HepG2 (cell line): ENCODE measurements at regions not wholly inside any gene's neighbourhood (a gene's known extent, or its start where the extent isn't known, plus 50 kb on each side); places are given as distances from the start of the nearest gene placed in this dataset.

Source experiments
- ATAC-seq: fragments of 200-7000 bp; cut with Tn5 transposase; 3 replicates; pipeline ENCODE4 v1.9.1; 2020; ENCODE audit warnings: mild to moderate bottlenecking, moderate library complexity
- BruUV-seq: library from RNA; stranded (reverse); fragments of 400-500 nt; replicated peaks from 2 replicates; lab custom pipeline; 2021; lab: Mats Ljungman, UMichigan
- CTCF ChIA-PET: fragments of 300-600 bp; formaldehyde crosslinking; extraction: SDS; loops from one replicate; lab custom pipeline; 2021; ENCODE audit warnings: low total read pairs, inconsistent platforms, low intra/inter-chr PET ratio; lab: Yijun Ruan, JAX
- POLR2A ChIA-PET: fragments of 350-600 bp; sonication (Branson Sonifier 250); formaldehyde crosslinking; loops from one replicate; lab custom pipeline; 2020; ENCODE audit warnings: antibody characterized with exemption, inconsistent platforms; lab: Yijun Ruan, JAX
- DNase-seq: peaks from one replicate; pipeline ENCODE4 v3.0.0-alpha.2; 2015; ENCODE audit warnings: low spot score
- FAIRE-seq: peaks from 3 replicates; lab custom pipeline; 2011; peaks lifted over from hg19 to GRCh38; lab: Jason Lieb, UNC
- H2AFZ ChIP-seq: one replicate; pipeline ENCODE4 v1.6.1; 2011; ENCODE audit warnings: low read length, inconsistent platforms
- H3K27ac ChIP-seq: fragments of 300-600 bp; 3 replicates; pipeline ENCODE4 v1.8.0; 2011; ENCODE audit warnings: mixed run types, mild to moderate bottlenecking, mixed read lengths, low read length, inconsistent platforms; ENCODE audit not compliant: insufficient read depth; ENCODE audit errors: extremely low read length
- H3K27me3 ChIP-seq, 2 experiments: fragments of 200-600 bp in 1 of 2; 2 replicates in 1 of 2; 3 replicates in 1 of 2; pipeline versions ENCODE4 v1.6.0 to v1.8.0; 2011; ENCODE audit warnings: low read length in 2 of 2, mild to moderate bottlenecking in 2 of 2, moderate library complexity in 2 of 2, inconsistent platforms in 1 of 2; ENCODE audit not compliant: insufficient read depth in 2 of 2, control insufficient read depth in 1 of 2
- H3K36me3 ChIP-seq, 2 experiments: fragments of 200-600 bp in 1 of 2; replicated peaks in 1 of 2; 2 replicates in 1 of 2; 3 replicates in 1 of 2; pipeline versions ENCODE4 v1.5.1 to v1.8.0; 2011; ENCODE audit warnings: low read length in 2 of 2, inconsistent platforms in 1 of 2; ENCODE audit not compliant: insufficient read depth in 2 of 2, control insufficient read depth in 1 of 2
- H3K4me1 ChIP-seq: 2 replicates; pipeline ENCODE4 v1.5.1; 2012; ENCODE audit warnings: low read length, inconsistent platforms; ENCODE audit not compliant: insufficient read depth
- H3K4me2 ChIP-seq: 2 replicates; pipeline ENCODE4 v1.6.0; 2011; ENCODE audit warnings: low read depth, low read length, inconsistent platforms
- H3K4me3 ChIP-seq, 3 experiments: fragments of 200-600 bp in 1 of 3; sonication (generic), shearing (Covaris generic) in 1 of 3; replicated peaks in 1 of 3; 2 replicates each; pipeline ENCODE4 v1.5.1; 2011 to 2016; ENCODE audit warnings: low read length in 3 of 3, inconsistent platforms in 2 of 3, low read depth in 2 of 3, mild to moderate bottlenecking in 2 of 3, control low read depth in 1 of 3, mixed read lengths in 1 of 3; ENCODE audit not compliant: insufficient read depth in 1 of 3
- H3K79me2 ChIP-seq: one replicate; pipeline ENCODE4 v1.6.1; 2011; ENCODE audit warnings: low read length, inconsistent platforms; ENCODE audit not compliant: insufficient read depth
- H3K9ac ChIP-seq: 2 replicates; pipeline ENCODE4 v1.6.0; 2011; ENCODE audit warnings: mild to moderate bottlenecking, low read depth, low read length, inconsistent platforms; ENCODE audit not compliant: insufficient read depth
- H3K9me3 ChIP-seq: 2 replicates; pipeline ENCODE4 v1.5.1; 2012; ENCODE audit warnings: mild to moderate bottlenecking, low read length
- H4K20me1 ChIP-seq: 2 replicates; pipeline ENCODE4 v1.6.0; 2011; ENCODE audit warnings: inconsistent platforms, mild to moderate bottlenecking, low read length, moderate library complexity; ENCODE audit not compliant: insufficient read depth
- ARNT ChIP-seq: fragments of 450-650 bp; IDR thresholded peaks from 2 replicates; pipeline ENCODE4 v1.6.1; 2017
- FOXO1 ChIP-seq: sonication (generic); formaldehyde crosslinking; IDR thresholded peaks from 2 replicates; pipeline ENCODE4 v1.4.0; 2020; ENCODE audit warnings: missing genetic modification reagents
- HMGA1 ChIP-seq: sonication (generic); formaldehyde crosslinking; conservative IDR thresholded peaks from 2 replicates; pipeline ENCODE4 v1.4.0; 2020; ENCODE audit warnings: missing genetic modification reagents
- LCORL ChIP-seq, 2 experiments: fragments of 450-650 bp in 1 of 2; sonication (generic) in 1 of 2; formaldehyde crosslinking in 1 of 2; IDR thresholded peaks; 2 replicates each; pipeline versions ENCODE4 v1.5.0 to v1.6.1; 2017 to 2020; ENCODE audit warnings: antibody characterized with exemption in 1 of 2, missing genetic modification reagents in 1 of 2
- NR2F2 ChIP-seq: IDR thresholded peaks from 2 replicates; pipeline ENCODE4 v1.6.1; 2012; ENCODE audit warnings: low read depth, inconsistent platforms, borderline replicate concordance
- POLR2AphosphoS2 ChIP-seq: IDR thresholded peaks from 2 replicates; pipeline ENCODE4 v1.6.1; 2011; ENCODE audit warnings: low read depth, low read length, improper control_type of control experiment
- RCOR2 ChIP-seq: IDR thresholded peaks from 2 replicates; pipeline ENCODE4 v1.6.1; 2016; ENCODE audit warnings: missing biosample characterization, missing genetic modification reagents
- SP4 ChIP-seq: sonication (generic); formaldehyde crosslinking; IDR thresholded peaks from 2 replicates; pipeline ENCODE4 v1.8.1; 2023; ENCODE audit warnings: mild to moderate bottlenecking, missing genetic modification reagents
- XRCC5 ChIP-seq: fragments of 200-400 bp; formaldehyde crosslinking; optimal IDR thresholded peaks from 2 replicates; pipeline ENCODE3; 2017; ENCODE audit warnings: mild to moderate bottlenecking, low read length
- ZMYM3 ChIP-seq: sonication (generic); formaldehyde crosslinking; IDR thresholded peaks from 2 replicates; pipeline ENCODE4 v1.5.1; 2020; ENCODE audit warnings: mild to moderate bottlenecking, missing genetic modification reagents
- ZNF552 ChIP-seq: sonication (generic); formaldehyde crosslinking; IDR thresholded peaks from 2 replicates; pipeline ENCODE4 v1.9.0; 2022; ENCODE audit warnings: missing genetic modification reagents, mild to moderate bottlenecking, borderline replicate concordance
- ZNF652 ChIP-seq: IDR thresholded peaks from 2 replicates; pipeline ENCODE4 v1.6.1; 2016; ENCODE audit warnings: low read depth, borderline replicate concordance
- WGBS: methylation state at CpG from one replicate; pipeline ENCODE4 v1.1.6; 2017; ENCODE audit warnings: low lambda C conversion rate; 5-methylcytosine and 5-hydroxymethylcytosine counted together
- in situ Hi-C: cut with HindIII; loops from 2 replicates; pipeline ENCODE4 v1.10.0; 2017; ENCODE audit warnings: low pct_unique_long_range_greater_than_20kb; ENCODE audit not compliant: extremely low pct_ligation_motif_present
- intact Hi-C: fragments of 100-400 bp; cut with micrococcal nuclease; formaldehyde crosslinking; loops from one replicate; pipeline ENCODE4 v1.10.0; 2022; ENCODE audit not compliant: unreplicated experiment
- TF ChIP-seq, protein P1 (sequence below): sonication (generic); formaldehyde crosslinking; IDR thresholded peaks from 2 replicates; pipeline ENCODE4 v1.5.0; 2020; ENCODE audit warnings: missing genetic modification reagents

- 32% methylated on average over 2 of the region's 2 CpGs for WGBS
- Histone ChIP-seq H3K36me3 (no peaks in the 10 kb centered on the region), H3K27ac (no peak overlapping the region), H3K4me1 (no peaks in the 10 kb centered on the region), H3K4me2 (no peak overlapping the region), H4K20me1 (no peaks in the 10 kb centered on the region), H3K27me3 (no peaks in the 10 kb centered on the region), H3K4me3 (no peak overlapping the region), H3K9ac (no peak overlapping the region), H3K79me2 (no peaks in the 10 kb centered on the region), H2AFZ (no peak overlapping the region), H3K9me3 (no peaks in the 10 kb centered on the region)
- BruUV-seq: no TSS peak
- ChIA-PET CTCF (no interaction called here), POLR2A (no interaction called here)
- TF ChIP-seq ZMYM3 (CRISPR knock-in tag) (no peak), HMGA1 (CRISPR knock-in tag) (no peak), SP4 (CRISPR knock-in tag) (no peak), FOXO1 (CRISPR knock-in tag) (no peak), RCOR2 (CRISPR knock-in tag) (no peak), LCORL (IDR thresholded peaks at IDR 0.05) (no peak), LCORL (CRISPR knock-in tag; IDR thresholded peaks at IDR 0.05) (no peak), XRCC5 (no peak), ZNF552 (CRISPR knock-in tag) (no peak), ARNT (no peak), ZNF652 (no peak), POLR2AphosphoS2 (no peak), NR2F2 (no peak)
- TF ChIP-seq, protein P1, sequence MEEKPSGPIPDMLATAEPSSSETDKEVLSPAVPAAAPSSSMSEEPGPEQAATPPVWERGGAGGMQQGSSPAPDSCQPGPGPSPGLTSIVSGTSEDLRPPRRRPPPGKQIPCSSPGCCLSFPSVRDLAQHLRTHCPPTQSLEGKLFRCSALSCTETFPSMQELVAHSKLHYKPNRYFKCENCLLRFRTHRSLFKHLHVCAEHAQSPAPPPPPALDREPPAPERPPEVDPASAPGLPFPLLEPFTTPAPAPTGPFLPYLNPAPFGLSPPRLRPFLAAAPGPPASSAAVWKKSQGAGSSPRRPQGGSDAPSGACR (CRISPR knock-in tag): no peak
- ATAC-seq (no peak), FAIRE-seq (no peak), DNase-seq (no peak)
- in situ Hi-C loops: no loop called here
- intact Hi-C loops: no loop called here
These were observed 99.8 kb upstream of the PMCH start for GRCh38 chr12:102297412-102297811.
